GM18511 (cell line): ENCODE measurements at regions not wholly inside any gene's neighbourhood (a gene's known extent, or its start where the extent isn't known, plus 50 kb on each side); places are given as distances from the start of the nearest gene placed in this dataset.
"Not testable (repeated sequence)": the region's sequence is repeated elsewhere in the genome, so short reads cannot be mapped to it uniquely, and the experiment has no call there.

ENCODE experiments used
- ATAC-seq: cut with Tn5 transposase; IDR thresholded peaks from one replicate; pipeline ENCODE4 v1.9.1; 2021; ENCODE audit warnings: mild to moderate bottlenecking, moderate library complexity; ENCODE audit not compliant: unreplicated experiment

- ATAC-seq, result no peak
Observed at GRCh38 chr2:187985195-187985594, 306.5 kb upstream of the GULP1 start.

- no peak for ATAC-seq
Observed at GRCh38 chr2:187985923-187986322, 305.8 kb upstream of the GULP1 start.

DNA sequence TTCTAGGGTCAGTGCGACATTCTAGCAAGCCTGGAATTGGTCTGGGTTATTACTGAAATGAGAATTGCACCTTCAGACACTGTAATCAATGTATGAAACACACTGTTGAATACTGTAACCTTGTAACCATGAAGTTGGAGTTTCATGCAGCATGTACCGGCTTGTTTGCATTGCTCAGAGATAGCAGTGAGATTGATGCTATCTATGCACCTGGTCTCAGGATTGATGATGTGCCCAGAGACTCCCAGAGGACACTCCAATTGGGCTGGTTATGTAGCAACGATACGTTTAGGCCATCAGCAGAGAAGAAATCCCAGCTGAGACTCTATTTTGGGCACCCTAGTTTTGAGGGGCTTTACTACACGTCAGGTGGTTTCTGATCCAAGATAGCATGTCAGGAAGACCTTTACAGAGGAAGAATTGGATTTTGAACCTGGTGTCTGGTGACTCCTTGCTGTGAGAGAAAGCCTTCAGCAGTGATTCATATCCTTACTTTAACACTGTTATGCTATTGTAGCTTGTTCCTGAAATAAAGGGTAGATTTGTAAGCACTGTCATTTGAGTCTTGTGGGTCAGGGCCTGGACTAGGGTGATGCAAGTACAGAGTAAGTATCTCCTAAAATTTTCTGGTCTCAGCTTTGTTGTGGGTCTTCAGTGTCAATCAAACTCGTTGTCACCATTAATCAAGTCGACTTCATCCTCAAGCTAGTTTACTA is 305.1 kb upstream of the GULP1 start:
- ATAC-seq, result no peak

DNA sequence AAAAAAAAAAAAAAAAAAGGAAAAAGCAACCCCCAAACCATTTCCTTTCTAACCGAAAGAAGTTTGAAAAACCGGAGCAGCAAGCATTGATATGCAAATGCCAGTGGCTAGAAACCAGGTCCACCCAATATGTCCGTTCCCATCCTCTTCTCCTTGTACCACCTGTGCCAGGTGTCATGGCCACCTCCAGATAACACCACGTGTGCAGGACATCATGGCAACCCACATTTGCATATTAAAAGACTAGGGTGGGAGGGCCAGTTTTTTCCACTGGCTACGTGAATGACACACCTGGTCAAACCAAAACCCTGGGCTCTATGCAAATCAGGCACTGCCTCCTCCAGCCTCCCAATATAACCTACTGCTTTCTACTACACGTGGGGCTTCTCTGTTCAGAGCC is 303.3 kb upstream of the GULP1 start:
- peak; percentile 39 for ATAC-seq

DNA sequence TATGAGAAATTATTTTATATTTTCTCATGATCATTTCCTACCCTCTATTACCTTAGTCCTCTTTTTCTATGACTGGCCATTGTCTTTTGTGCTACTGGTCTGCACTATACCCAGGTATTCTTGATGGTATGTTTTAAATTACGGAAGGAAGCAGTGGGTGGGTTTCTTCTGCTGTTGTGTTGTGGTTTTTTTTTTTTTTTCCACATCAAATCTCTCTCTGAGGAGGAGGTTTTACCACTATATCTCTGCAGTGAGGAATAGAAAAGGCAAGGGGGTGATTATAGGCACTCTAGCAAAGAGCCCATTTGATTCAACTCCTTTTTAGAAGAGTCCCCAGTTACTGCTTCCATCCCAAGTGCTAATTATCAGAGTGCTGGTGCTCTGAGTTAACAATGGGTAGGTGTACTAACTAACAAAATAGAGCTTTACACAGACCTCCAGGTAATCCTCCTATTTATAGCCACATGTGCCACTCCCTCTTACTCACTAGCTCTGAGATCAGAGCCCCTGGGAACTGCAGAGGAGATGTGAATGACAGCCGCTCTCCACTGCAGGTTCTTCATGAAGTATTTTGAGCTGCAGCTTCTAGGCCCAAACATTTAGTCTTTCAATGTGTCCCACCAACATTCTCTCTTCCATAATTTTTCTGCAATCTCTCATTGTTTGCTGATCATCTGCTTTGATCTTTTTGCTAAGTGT is 301.6 kb upstream of the GULP1 start:
- no peak for ATAC-seq

GRCh38 chr2:187991389-187991788 is 300.3 kb upstream of the GULP1 start:
- no peak for ATAC-seq

DNA sequence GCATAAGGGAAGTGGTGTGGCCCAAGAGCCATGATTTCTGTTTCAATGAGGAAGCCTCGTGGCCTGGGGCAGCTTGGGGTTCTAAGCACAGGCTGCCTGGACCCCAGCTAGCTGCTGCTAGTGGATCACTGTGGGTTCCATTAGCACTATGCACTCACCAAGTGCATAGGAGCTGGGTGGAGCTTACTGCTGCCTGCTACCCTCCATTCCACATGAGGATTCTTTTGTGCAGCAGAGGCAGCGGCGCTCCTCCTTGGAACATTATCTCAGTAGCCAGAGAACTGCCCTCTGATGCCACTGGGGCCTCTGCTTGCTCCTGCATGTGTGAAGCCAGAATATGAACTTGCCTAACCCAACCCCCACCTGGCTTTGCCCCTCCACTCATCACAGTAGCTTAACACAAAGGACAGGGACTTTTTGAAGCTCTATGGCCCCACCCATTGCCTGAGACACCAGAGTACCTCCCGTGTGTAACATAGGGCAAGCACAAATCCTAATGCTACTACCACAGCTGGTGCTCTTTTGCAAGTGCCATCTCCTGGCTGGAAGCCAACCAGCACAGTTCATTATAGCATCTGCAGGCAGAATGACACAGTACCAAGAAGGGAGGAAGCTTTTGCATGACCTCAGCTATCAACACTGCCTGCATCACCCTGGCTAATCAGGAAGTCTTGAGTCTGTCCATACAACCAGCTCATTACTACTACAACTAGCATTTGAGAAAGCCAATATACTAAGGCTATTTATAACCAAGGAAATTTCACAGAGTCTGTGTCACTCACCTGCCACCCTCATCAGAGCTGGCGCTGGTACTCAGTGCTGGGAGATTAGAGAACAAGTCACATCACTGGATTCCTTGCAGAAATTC is 297.0 kb upstream of the GULP1 start:
- ATAC-seq, result no peak

DNA sequence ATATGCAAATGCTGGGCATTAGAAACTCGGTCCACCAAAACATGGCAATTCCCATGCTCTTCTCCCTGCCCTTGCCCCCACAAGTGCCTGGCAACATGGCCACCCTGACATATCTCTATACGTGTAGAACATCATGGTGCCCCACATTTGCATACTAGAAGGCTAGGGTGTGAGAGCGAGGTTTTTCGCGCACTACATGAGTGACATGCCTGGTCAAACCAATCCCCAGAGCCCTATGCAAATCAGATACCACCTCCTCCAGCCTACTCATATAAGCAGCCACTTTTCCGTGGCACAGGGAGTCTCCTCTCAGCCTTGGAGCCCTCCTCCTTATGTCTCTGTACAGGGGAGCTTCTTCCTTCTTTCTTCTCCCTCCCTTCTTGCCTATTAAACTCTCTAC is 296.1 kb upstream of the GULP1 start:
- ATAC-seq, result no peak

DNA sequence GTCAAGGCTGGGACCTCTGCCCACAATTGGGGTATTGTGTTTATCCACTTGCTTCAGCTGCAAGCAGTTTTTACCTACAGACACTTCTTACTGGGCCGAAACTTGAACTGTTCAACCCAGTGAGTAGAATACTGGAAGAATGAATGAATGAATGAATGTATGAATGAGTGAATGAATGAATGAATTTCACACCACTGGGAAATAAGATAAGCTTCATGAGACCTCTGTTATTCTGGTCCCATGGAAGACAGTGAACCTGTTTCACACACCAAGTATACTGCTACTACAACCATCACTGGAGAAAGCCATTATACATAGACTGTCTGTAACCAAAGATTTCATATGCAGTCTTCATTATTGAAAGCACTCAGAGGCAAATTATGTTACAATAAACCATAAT is 295.0 kb upstream of the GULP1 start:
- no peak for ATAC-seq

GRCh38 chr2:188000189-188000588 is 291.5 kb upstream of the GULP1 start:
- no peak for ATAC-seq

DNA sequence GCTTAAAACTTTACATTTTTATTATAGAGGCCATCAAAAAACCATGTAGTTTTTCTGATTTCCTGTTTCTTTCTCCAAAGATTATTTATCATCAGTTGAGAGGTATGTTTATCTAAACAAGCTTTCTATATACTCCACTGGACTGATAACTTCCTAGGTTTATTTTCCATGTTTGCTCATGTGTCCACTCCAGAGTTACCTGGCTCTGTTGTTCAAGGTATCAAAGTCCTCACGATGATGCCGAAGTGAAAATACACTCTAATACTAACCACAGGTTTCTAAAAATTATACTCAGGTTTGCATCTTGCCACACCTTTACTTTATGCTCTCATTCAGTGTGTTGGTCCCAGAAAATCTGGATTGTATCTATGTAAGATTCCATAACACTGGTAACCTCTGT is 287.9 kb upstream of the GULP1 start:
- ATAC-seq, result no peak

- ATAC-seq, result no peak
Observed at GRCh38 chr2:188013767-188014166, 277.9 kb upstream of the GULP1 start.

DNA sequence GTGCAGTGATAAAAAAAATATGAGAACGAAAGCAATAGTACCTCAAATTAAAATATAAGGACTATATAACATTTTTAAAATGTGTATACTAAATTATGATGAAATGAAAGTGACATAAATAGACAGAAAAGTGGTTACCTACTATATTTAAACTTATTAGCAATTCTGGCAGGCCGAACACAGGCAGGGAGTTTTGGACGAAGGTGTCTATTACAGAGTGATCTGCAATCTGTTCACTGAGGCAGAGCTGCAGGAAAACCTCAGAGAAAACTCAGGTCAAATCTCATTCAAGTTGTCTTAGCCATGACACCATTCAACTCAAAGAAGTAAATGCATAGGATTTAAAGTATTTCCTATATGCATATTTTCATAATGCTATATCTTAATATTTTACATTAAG is 274.8 kb upstream of the GULP1 start:
- no peak for ATAC-seq

- ATAC-seq, result no peak
Observed at GRCh38 chr2:188022389-188022788, 269.3 kb upstream of the GULP1 start.

- ATAC-seq, result no peak
Observed at GRCh38 chr2:188023035-188023434, 268.6 kb upstream of the GULP1 start.

GRCh38 chr2:188024811-188025210 is 266.9 kb upstream of the GULP1 start:
- no peak for ATAC-seq

- no peak for ATAC-seq
Observed at GRCh38 chr2:188028739-188029138, 262.9 kb upstream of the GULP1 start.

GRCh38 chr2:188032306-188032705 is 259.4 kb upstream of the GULP1 start:
- no peak for ATAC-seq

- ATAC-seq, result no peak
Observed at GRCh38 chr2:188032786-188033185, 258.9 kb upstream of the GULP1 start.

- ATAC-seq, result not testable (repeated sequence)
Observed at GRCh38 chr2:188033240-188033639, 258.4 kb upstream of the GULP1 start.

DNA sequence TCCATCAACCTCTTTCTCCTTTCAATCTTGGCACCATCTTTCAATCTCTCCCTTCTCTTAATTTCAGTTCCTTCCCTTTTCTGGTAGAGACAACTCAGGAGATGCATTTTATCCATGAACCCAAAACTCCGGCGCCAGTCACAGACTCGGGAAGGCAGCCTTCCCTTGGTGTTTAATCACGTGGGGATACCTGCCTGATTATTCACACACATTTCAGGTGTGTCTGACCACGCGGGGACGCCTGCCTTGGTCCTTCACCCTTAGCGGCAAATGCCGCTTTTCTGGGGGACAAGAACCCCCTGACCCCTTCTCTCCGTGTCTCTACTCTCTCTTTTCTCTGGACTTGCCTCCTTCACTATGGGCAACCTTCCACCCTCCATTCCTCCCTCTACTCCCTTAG is 257.6 kb upstream of the GULP1 start:
- not testable (repeated sequence) for ATAC-seq

DNA sequence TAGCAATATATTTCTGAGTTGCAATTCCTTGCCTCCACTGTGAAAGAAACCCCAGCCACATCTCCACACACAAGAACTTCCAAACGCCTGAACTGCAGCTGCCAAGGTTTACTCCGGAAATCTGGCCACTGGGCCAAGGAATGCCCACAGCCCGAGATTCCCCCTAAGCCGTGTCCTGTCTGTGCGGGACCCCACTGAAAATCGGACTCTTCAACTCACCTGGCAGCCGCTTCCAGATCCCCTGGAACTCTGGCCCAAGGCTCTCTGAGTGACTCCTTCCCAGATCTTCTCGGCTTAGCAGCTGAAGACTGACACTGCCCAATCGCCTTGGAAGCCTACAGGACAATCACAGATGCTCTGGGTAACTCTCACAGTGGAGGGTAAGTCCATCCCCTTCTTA is 256.3 kb upstream of the GULP1 start:
- ATAC-seq, result not testable (repeated sequence)
